HEK293 (cell line): ENCODE measurements at regions not wholly inside any gene's neighbourhood (a gene's known extent, or its start where the extent isn't known, plus 50 kb on each side); places are given as distances from the start of the nearest gene placed in this dataset.

Source experiments
- CTCF ChIA-PET: fragments of 350-600 bp; formaldehyde crosslinking; extraction: SDS; loops from one replicate; lab custom pipeline; 2021; ENCODE audit warnings: antibody characterized with exemption; lab: Yijun Ruan, JAX
- POLR2A ChIA-PET: fragments of 300-600 bp; formaldehyde crosslinking; extraction: SDS; loops from one replicate; lab custom pipeline; 2020; ENCODE audit warnings: antibody characterized with exemption, inconsistent platforms; lab: Yijun Ruan, JAX
- H3K27ac ChIP-seq: fragments of 200-500 bp; sonication (Bioruptor generic); 2 replicates; pipeline ENCODE4 v1.5.1; 2014; ENCODE audit warnings: low read depth, low read length, control low read depth, inconsistent platforms; ENCODE audit errors: extremely low read depth
- H3K36me3 ChIP-seq, 2 experiments: fragments of 200-500 bp in 1 of 2; sonication (Bioruptor generic) in 1 of 2; 1 replicate in 1 of 2; 2 replicates in 1 of 2; pipeline ENCODE4 v1.5.1; 2014 to 2017; ENCODE audit warnings: inconsistent platforms in 2 of 2, low read length in 2 of 2; ENCODE audit not compliant: control insufficient read depth in 2 of 2, insufficient read depth in 1 of 2
- H3K4me1 ChIP-seq: fragments of 200-500 bp; sonication (Bioruptor generic); 2 replicates; pipeline ENCODE4 v1.5.1; 2014; ENCODE audit warnings: mild to moderate bottlenecking, low read length, inconsistent platforms; ENCODE audit not compliant: control insufficient read depth, insufficient read depth
- H3K4me3 ChIP-seq: 2 replicates; pipeline ENCODE4 v1.5.1; 2011; ENCODE audit warnings: low read depth, mild to moderate bottlenecking, control low read depth, low read length, moderate library complexity
- H3K9me3 ChIP-seq: fragments of 200-500 bp; sonication (Bioruptor generic); 2 replicates; pipeline ENCODE4 v1.5.1; 2014; ENCODE audit warnings: low read depth, low read length, inconsistent platforms; ENCODE audit not compliant: control insufficient read depth, insufficient read depth
- CTCF ChIP-seq: fragments of 450-650 bp; formaldehyde crosslinking; IDR thresholded peaks from 2 replicates; pipeline ENCODE4 v1.5.1; 2016; ENCODE audit warnings: missing biosample characterization, missing genetic modification characterization
- FEZF1 ChIP-seq: fragments of 450-650 bp; formaldehyde crosslinking; IDR thresholded peaks from 2 replicates; pipeline ENCODE4 v1.5.1; 2016; ENCODE audit warnings: missing biosample characterization, missing genetic modification characterization
- IKZF3 ChIP-seq: fragments of 450-650 bp; IDR thresholded peaks from 2 replicates; pipeline ENCODE4 v1.5.0; 2018; ENCODE audit warnings: missing biosample characterization, mild to moderate bottlenecking, missing genetic modification characterization, moderate library complexity
- KLF17 ChIP-seq: fragments of 450-650 bp; formaldehyde crosslinking; IDR thresholded peaks from 2 replicates; pipeline ENCODE4 v1.5.1; 2016; ENCODE audit warnings: missing biosample characterization, missing genetic modification characterization
- WT1 ChIP-seq: fragments of 450-650 bp; formaldehyde crosslinking; IDR thresholded peaks from 2 replicates; pipeline ENCODE4 v1.5.1; 2016; ENCODE audit warnings: missing biosample characterization, missing genetic modification characterization
- YY2 ChIP-seq: fragments of 450-650 bp; formaldehyde crosslinking; IDR thresholded peaks from 2 replicates; pipeline ENCODE4 v1.5.1; 2016; ENCODE audit warnings: missing biosample characterization, missing genetic modification characterization
- ZBTB1 ChIP-seq: fragments of 450-650 bp; formaldehyde crosslinking; IDR thresholded peaks from 2 replicates; pipeline ENCODE4 v1.5.1; 2016; ENCODE audit warnings: missing biosample characterization, missing genetic modification characterization
- ZBTB17 ChIP-seq: fragments of 450-650 bp; formaldehyde crosslinking; IDR thresholded peaks from 2 replicates; pipeline ENCODE4 v1.5.1; 2016; ENCODE audit warnings: missing biosample characterization, missing genetic modification characterization
- ZBTB20 ChIP-seq: fragments of 450-650 bp; formaldehyde crosslinking; IDR thresholded peaks from 2 replicates; pipeline ENCODE4 v1.5.1; 2016; ENCODE audit warnings: missing biosample characterization, missing genetic modification characterization
- ZNF132 ChIP-seq: fragments of 450-650 bp; formaldehyde crosslinking; IDR thresholded peaks from 2 replicates; pipeline ENCODE4 v1.5.1; 2017; ENCODE audit warnings: missing biosample characterization, missing genetic modification characterization, borderline replicate concordance
- ZNF174 ChIP-seq: fragments of 450-650 bp; formaldehyde crosslinking; IDR thresholded peaks from 2 replicates; pipeline ENCODE4 v1.5.0; 2017; ENCODE audit warnings: missing biosample characterization, mild to moderate bottlenecking, missing genetic modification characterization
- ZNF18 ChIP-seq: fragments of 450-650 bp; formaldehyde crosslinking; IDR thresholded peaks from 2 replicates; pipeline ENCODE4 v1.5.1; 2016; ENCODE audit warnings: missing biosample characterization, missing genetic modification characterization
- ZNF266 ChIP-seq: fragments of 450-650 bp; formaldehyde crosslinking; IDR thresholded peaks from 2 replicates; pipeline ENCODE4 v1.5.1; 2016; ENCODE audit warnings: missing biosample characterization, missing genetic modification characterization, low read depth
- ZNF302 ChIP-seq: fragments of 450-650 bp; formaldehyde crosslinking; IDR thresholded peaks from 2 replicates; pipeline ENCODE4 v1.5.1; 2016; ENCODE audit warnings: missing biosample characterization, missing genetic modification characterization, low read depth
- ZNF350 ChIP-seq: fragments of 450-650 bp; formaldehyde crosslinking; IDR thresholded peaks from 2 replicates; pipeline ENCODE4 v1.5.0; 2017; ENCODE audit warnings: missing biosample characterization, mild to moderate bottlenecking, missing genetic modification characterization
- ZNF488 ChIP-seq: fragments of 450-650 bp; formaldehyde crosslinking; IDR thresholded peaks from 2 replicates; pipeline ENCODE4 v1.5.1; 2016; ENCODE audit warnings: missing biosample characterization, missing genetic modification characterization
- ZNF544 ChIP-seq: fragments of 450-650 bp; formaldehyde crosslinking; IDR thresholded peaks from 2 replicates; pipeline ENCODE4 v1.5.0; 2017; ENCODE audit warnings: missing biosample characterization, missing genetic modification characterization
- ZNF629 ChIP-seq: fragments of 450-650 bp; formaldehyde crosslinking; IDR thresholded peaks from 2 replicates; pipeline ENCODE4 v1.5.1; 2017; ENCODE audit warnings: missing biosample characterization, missing genetic modification characterization
- ZNF664 ChIP-seq: fragments of 450-650 bp; formaldehyde crosslinking; IDR thresholded peaks from 2 replicates; pipeline ENCODE4 v1.5.1; 2016; ENCODE audit warnings: missing biosample characterization, missing genetic modification characterization
- ZNF670 ChIP-seq: fragments of 450-650 bp; formaldehyde crosslinking; IDR thresholded peaks from 2 replicates; pipeline ENCODE4 v1.5.1; 2016; ENCODE audit warnings: missing biosample characterization, missing genetic modification characterization, low read depth
- ZXDB ChIP-seq: fragments of 450-650 bp; formaldehyde crosslinking; IDR thresholded peaks from 2 replicates; pipeline ENCODE4 v1.5.1; 2016; ENCODE audit warnings: missing biosample characterization, missing genetic modification characterization
- TF ChIP-seq, protein P1 (sequence below): fragments of 450-650 bp; formaldehyde crosslinking; IDR thresholded peaks from 2 replicates; pipeline ENCODE4 v1.5.1; 2016; ENCODE audit warnings: missing biosample characterization, missing genetic modification characterization

DNA sequence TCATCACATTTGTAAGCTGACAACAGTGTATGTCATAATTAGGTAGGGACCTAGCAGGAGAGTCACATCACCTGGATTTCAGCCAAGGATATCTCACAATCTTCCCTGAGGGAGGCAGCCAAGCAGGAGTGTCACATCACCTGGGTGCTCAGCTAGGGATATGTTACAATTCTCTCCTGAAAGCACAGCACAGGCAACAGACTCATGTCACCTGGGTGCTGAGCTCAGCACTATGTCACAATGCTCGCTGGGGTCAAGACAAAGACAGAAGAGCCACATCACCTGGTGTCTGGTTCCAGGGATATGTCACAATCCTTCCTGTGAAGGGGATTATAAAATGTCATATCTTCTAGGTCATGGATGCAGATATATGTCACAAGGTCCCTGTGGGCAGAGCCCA is 123.7 kb downstream of the ZNF675 start (continued):
- TF ChIP-seq ZXDB (tag by site-specific recombination) (no peak), ZNF488 (tag by site-specific recombination) (no peak), CTCF (tag by site-specific recombination) (no peak)
- TF ChIP-seq, all 188 proteins: peak for 0

GRCh38 chr19:23561341-23561740 is 125.7 kb downstream of the ZNF675 start:
- H3K4me3 ChIP-seq, result no peak overlapping the region
- ChIA-PET POLR2A (no interaction called here), CTCF (no interaction called here)
- no peak overlapping the region for H3K27ac ChIP-seq
- H3K9me3 ChIP-seq, result no peaks in the 10 kb centered on the region; the same call in 1 of the 2 replicates
- H3K36me3 ChIP-seq, result no peaks in the 10 kb centered on the region
- TF ChIP-seq WT1 (tag by site-specific recombination), result no peak
- no peak for TF ChIP-seq ZNF670 (tag by site-specific recombination)
- TF ChIP-seq YY2 (tag by site-specific recombination), result no peak
- TF ChIP-seq ZBTB17 (tag by site-specific recombination), result no peak
- TF ChIP-seq ZNF18, result no peak
- TF ChIP-seq ZBTB1 (tag by site-specific recombination), result no peak
- TF ChIP-seq FEZF1 (tag by site-specific recombination), result no peak
- TF ChIP-seq ZNF302, result no peak
- TF ChIP-seq ZNF174 (tag by site-specific recombination), result no peak
- no peak for TF ChIP-seq IKZF3
- H3K4me1 ChIP-seq, result no peaks in the 10 kb centered on the region

DNA sequence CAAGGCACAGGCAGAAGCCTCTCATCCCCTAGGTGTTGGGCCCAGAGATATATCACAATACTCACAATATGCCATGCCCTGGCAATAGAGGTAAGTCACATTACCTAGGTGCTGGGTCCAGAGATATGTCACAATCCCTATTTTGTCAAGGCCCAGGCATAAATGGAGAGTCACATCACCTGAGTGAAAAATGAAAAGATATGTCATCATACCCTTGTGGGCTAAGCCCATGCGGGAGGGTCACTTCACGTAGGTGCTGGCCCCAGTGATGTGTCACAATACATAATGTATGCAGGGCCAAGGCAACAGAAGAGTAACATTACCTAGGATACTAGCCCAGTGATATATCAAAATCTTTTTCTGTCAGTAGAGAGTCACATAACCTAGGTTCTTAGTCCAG is 127.0 kb downstream of the ZNF675 start:
- TF ChIP-seq ZNF266 (tag by site-specific recombination) (no peak), ZNF132 (no peak), ZNF629 (tag by site-specific recombination) (no peak), ZNF664 (tag by site-specific recombination) (no peak), ZBTB20 (tag by site-specific recombination) (no peak), ZNF350 (tag by site-specific recombination) (no peak)
- TF ChIP-seq, all 188 proteins: peak for 0
- CTCF ChIA-PET, result no interaction called here

DNA sequence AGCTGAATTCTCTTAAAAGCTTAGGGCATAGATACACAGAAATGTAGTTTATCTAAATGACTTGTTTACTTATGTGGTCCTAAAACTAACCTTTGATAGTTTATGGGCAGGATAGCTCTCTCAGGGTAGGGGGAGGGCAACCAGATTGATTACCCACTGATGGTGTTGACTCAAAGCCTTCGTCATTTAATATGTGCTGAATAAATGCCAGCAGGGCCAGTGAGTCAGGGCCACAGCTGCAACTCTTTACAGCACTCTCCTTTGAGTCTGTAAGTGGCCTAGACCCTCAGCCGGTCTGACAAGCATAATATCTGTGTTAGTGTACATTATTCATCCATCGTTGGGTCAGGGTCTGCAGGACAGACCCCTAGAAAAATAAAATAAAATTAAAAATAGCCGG is 128.5 kb downstream of the ZNF675 start:
- Histone ChIP-seq H3K9me3 (no peaks in the 10 kb centered on the region), H3K27ac (no peak overlapping the region), H3K36me3 (no peaks in the 10 kb centered on the region), H3K4me3 (no peak overlapping the region), H3K4me1 (no peaks in the 10 kb centered on the region)
- ChIA-PET POLR2A (no interaction called here), CTCF (no interaction called here)
- TF ChIP-seq ZNF544 (no peak), KLF17 (tag by site-specific recombination) (no peak)
- TF ChIP-seq, protein P1, sequence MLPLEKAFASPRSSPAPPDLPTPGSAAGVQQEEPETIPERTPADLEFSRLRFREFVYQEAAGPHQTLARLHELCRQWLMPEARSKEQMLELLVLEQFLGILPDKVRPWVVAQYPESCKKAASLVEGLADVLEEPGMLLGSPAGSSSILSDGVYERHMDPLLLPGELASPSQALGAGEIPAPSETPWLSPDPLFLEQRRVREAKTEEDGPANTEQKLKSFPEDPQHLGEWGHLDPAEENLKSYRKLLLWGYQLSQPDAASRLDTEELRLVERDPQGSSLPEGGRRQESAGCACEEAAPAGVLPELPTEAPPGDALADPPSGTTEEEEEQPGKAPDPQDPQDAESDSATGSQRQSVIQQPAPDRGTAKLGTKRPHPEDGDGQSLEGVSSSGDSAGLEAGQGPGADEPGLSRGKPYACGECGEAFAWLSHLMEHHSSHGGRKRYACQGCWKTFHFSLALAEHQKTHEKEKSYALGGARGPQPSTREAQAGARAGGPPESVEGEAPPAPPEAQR, result no peak
- TF ChIP-seq, all 188 proteins: peak for 0

More for the DNA sequence above, 127.0 kb downstream of the ZNF675 start:
- no peaks in the 10 kb centered on the region for H3K36me3 ChIP-seq
- H3K4me1 ChIP-seq, result no peaks in the 10 kb centered on the region
- POLR2A ChIA-PET, result no interaction called here
- H3K27ac ChIP-seq, result no peak overlapping the region
- no peaks in the 10 kb centered on the region; the same call in 1 of the 2 replicates for H3K9me3 ChIP-seq
- H3K4me3 ChIP-seq, result no peak overlapping the region
